Gastrocnemius medialis (tissue), 4 donors: ENCODE measurements at regions not wholly inside any gene's neighbourhood (a gene's known extent, or its start where the extent isn't known, plus 50 kb on each side); places are given as distances from the start of the nearest gene placed in this dataset.

Experiments used
- ATAC-seq, 2 donors: fragments of 150-250 bp; one replicate each; pipeline ENCODE4 v1.9.1; 2016
- DNase-seq, 2 donors: peaks; one replicate each; pipeline ENCODE4 v3.0.0-alpha.2; 2019
- H3K27ac ChIP-seq, 4 donors: fragments of 200-600 bp; sonication (generic); 1 replicate in 1 of 4; 2 replicates in 3 of 4; pipeline ENCODE4 v1.5.1; 2016 to 2018; ENCODE audit warnings: mild to moderate bottlenecking in 2 of 4, moderate library complexity in 1 of 4
- H3K27me3 ChIP-seq, 3 donors: fragments of 200-600 bp; sonication (generic) in 2 of 3; 1 replicate in 1 of 3; 2 replicates in 2 of 3; pipeline versions ENCODE4 v1.5.1 to v1.6.0; 2016 to 2019; ENCODE audit warnings: mild to moderate bottlenecking in 1 of 3, moderate library complexity in 1 of 3
- H3K36me3 ChIP-seq, 2 donors: fragments of 200-600 bp; sonication (generic) in 1 of 2; one replicate each; pipeline ENCODE4 v1.5.1; 2017 to 2018
- H3K4me1 ChIP-seq, 2 donors: fragments of 200-600 bp; sonication (generic) in 1 of 2; one replicate each; pipeline ENCODE4 v1.5.1; 2016 to 2017; ENCODE audit warnings: mild to moderate bottlenecking in 2 of 2
- H3K4me3 ChIP-seq, 4 donors: fragments of 200-600 bp; sonication (generic) in 3 of 4; 1 replicate in 1 of 4; 2 replicates in 3 of 4; pipeline ENCODE4 v1.5.1; 2016 to 2019; ENCODE audit warnings: mild to moderate bottlenecking in 2 of 4
- H3K9me3 ChIP-seq, 3 donors: fragments of 200-600 bp; sonication (generic) in 2 of 3; 1 replicate in 1 of 3; 2 replicates in 2 of 3; pipeline ENCODE4 v1.5.1; 2016 to 2019
- CTCF ChIP-seq, 5 experiments: fragments of 450-650 bp in 3 of 5; fragments of 200-600 bp in 2 of 5; sonication (generic) in 2 of 5; IDR thresholded peaks in 4 of 5; conservative IDR thresholded peaks in 1 of 5; 1 replicate in 4 of 5; 2 replicates in 1 of 5; pipeline ENCODE4 v1.5.1; 2016 to 2019; ENCODE audit warnings: antibody characterized with exemption in 5 of 5, mild to moderate bottlenecking in 3 of 5, moderate library complexity in 3 of 5
- POLR2A ChIP-seq, 2 donors: fragments of 450-650 bp; IDR thresholded peaks; one replicate each; pipeline ENCODE4 v1.6.1; 2017; ENCODE audit warnings: antibody characterized with exemption in 2 of 2, mild to moderate bottlenecking in 2 of 2, moderate library complexity in 2 of 2
- in situ Hi-C, 4 donors: fragments of 200-750 bp; cut with MboI; loops; one replicate each; pipeline versions ENCODE4 v1.15.0 to v1.8.0; 2017; ENCODE audit warnings: low sequenced_read_pairs in 4 of 4
- intact Hi-C: fragments of 100-400 bp; cut with DNase I; formaldehyde crosslinking; loops from one replicate; pipeline ENCODE4 v1.15.1; 2023; ENCODE audit warnings: low total_unique reads

GRCh38 chr20:17819395-17820093 is 119.8 kb downstream of the BANF2 start:
- ATAC-seq (no peak), DNase-seq (no peak)
- intact Hi-C loops (no loop called here), in situ Hi-C loops (no loop called here)
- Histone ChIP-seq H3K9me3 (no peaks in the 10 kb centered on the region), H3K27ac (no peak overlapping the region), H3K27me3 (no peaks in the 10 kb centered on the region), H3K4me1 (no peaks in the 10 kb centered on the region), H3K4me3 (no peak overlapping the region), H3K36me3 (no peaks in the 10 kb centered on the region)
- TF ChIP-seq CTCF (IDR thresholded peaks at IDR 0.05 in 4 of 5, conservative IDR thresholded peaks at IDR 0.05 in 1 of 5), result no peak
- no peak for TF ChIP-seq POLR2A (IDR thresholded peaks at IDR 0.05)

DNA sequence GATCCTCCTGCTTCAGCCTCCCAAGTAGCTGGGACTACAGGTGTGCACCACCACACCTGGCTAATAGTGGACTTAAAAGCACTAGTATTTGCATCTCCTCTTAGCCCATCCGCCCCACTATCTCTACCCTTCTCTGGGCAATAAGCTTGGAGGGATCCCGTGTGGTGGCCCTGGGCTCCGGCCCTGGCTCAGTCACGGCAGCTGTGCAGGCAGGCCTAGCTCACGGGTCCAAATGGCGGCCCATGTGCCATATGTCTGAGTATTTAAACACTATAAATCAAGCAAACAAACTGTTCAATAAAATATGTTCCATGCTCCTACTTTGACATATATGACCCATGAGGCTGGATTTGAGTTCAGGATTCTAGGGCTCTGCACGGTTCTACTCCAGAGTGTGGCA is 118.4 kb downstream of the BANF2 start:
- Histone ChIP-seq H3K4me3 (no peak overlapping the region), H3K27me3 (no peaks in the 10 kb centered on the region), H3K27ac (no peak overlapping the region), H3K36me3 (no peaks in the 10 kb centered on the region), H3K9me3 (no peaks in the 10 kb centered on the region), H3K4me1 (no peaks in the 10 kb centered on the region)
- intact Hi-C loops (no loop called here), in situ Hi-C loops (no loop called here)
- ATAC-seq (no peak), DNase-seq (no peak)
- TF ChIP-seq CTCF (IDR thresholded peaks at IDR 0.05 in 4 of 5, conservative IDR thresholded peaks at IDR 0.05 in 1 of 5) (no peak), POLR2A (IDR thresholded peaks at IDR 0.05) (no peak)

GRCh38 chr20:17816804-17817587 is 117.2 kb downstream of the BANF2 start:
- ATAC-seq (no peak), DNase-seq (no peak)
- Histone ChIP-seq H3K4me1 (no peaks in the 10 kb centered on the region), H3K27ac (no peak overlapping the region), H3K36me3 (no peaks in the 10 kb centered on the region), H3K27me3 (no peaks in the 10 kb centered on the region), H3K9me3 (no peaks in the 10 kb centered on the region), H3K4me3 (no peak overlapping the region)
- in situ Hi-C loops (no loop called here), intact Hi-C loops (no loop called here)
- TF ChIP-seq POLR2A (IDR thresholded peaks at IDR 0.05) (no peak), CTCF (IDR thresholded peaks at IDR 0.05 in 4 of 5, conservative IDR thresholded peaks at IDR 0.05 in 1 of 5) (no peak)

- no peak overlapping the region for H3K4me3 ChIP-seq
- intact Hi-C loops, result no loop called here
- no peak for TF ChIP-seq POLR2A (IDR thresholded peaks at IDR 0.05)
- TF ChIP-seq CTCF (IDR thresholded peaks at IDR 0.05 in 4 of 5, conservative IDR thresholded peaks at IDR 0.05 in 1 of 5), result no peak
- H3K9me3 ChIP-seq, result no peaks in the 10 kb centered on the region
- no peak for ATAC-seq
- in situ Hi-C loops, result no loop called here
- DNase-seq, result no peak
- no peak overlapping the region for H3K27ac ChIP-seq
- no peaks in the 10 kb centered on the region for H3K36me3 ChIP-seq
- H3K4me1 ChIP-seq, result peaks cover 10 to 15% of the 10 kb centered on the region in 2 donors
- no peaks in the 10 kb centered on the region for H3K27me3 ChIP-seq
Observed at GRCh38 chr20:17811628-17811965, 111.8 kb downstream of the BANF2 start.
